ENCODE measurements at regions not wholly inside any gene's neighbourhood (a gene's known extent, or its start where the extent isn't known, plus 50 kb on each side); places are given as distances from the start of the nearest gene placed in this dataset.
A peak's percentile ranks its signal among the peaks of the same experiment; 100 is the strongest.

DNA sequence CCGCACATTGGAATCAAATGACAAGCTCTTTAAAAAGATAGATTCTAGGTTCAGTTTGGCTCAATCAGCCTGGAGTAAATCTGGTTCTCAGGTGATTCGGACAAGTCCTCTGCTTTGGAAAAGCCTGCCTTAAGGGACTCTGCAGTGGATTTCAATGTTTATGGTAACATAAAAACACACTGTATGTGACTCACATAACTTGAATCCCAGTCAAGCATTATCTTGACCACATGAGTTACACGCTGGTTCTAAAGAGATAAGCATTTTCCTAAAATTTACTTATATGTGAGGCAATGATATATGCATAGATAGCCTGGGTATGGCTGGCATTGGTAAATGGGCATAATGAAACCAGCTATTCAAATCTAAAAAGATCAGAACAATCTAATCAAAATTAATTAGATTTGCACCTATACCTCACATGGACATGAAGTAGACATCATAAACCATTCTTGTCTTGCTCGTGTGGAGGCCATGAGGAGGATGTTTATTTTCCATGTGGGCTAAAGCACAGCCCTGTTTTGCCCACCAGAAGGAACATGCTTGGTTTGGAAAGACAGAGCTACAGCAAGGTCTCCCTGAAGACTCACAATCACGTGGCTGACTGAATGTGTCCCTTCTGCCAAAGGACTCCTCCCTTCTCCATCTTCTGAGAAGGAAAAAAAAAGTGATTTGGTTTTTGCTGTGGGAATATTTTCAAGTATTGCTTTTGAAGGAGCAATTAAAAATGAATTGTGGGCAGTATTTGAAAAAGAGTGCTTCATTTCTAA is 351.7 kb downstream of the DIRAS2 start:
- H3K27ac Mint-ChIP-seq, result no peak overlapping the region
- no peak overlapping the region for H3K4me3 Mint-ChIP-seq
- no peaks in the 10 kb centered on the region for H3K9me3 Mint-ChIP-seq
- no peaks in the 10 kb centered on the region for H3K4me1 Mint-ChIP-seq
- H3K36me3 Mint-ChIP-seq, result no peaks in the 10 kb centered on the region
- H3K27me3 Mint-ChIP-seq (ENCODE audit: low read depth in 3 of 3), result peaks cover 3 to 10% (median 6%) of the 10 kb centered on the region in 3 donors
- no peak for DNase-seq

DNA sequence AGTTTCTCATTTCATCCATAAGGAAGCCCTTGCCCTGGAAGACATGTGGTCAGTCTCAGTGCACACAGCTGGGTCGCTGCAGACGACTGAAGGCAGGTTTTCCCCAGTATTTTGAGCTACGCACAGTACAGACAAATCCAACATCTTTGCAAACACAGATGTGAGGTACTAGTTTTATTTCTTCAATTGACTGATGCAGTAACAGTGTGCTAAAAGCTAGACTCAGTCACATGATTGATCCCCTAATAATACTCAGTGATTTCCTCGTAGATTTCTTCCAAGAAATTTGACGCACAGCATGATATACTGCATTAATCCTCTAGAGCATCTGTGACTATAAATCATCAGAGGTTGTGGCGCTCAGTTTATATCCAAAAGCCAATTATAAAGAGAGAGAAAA is 346.1 kb downstream of the DIRAS2 start:
- Mint-ChIP-seq H3K27me3 (ENCODE audit: low read depth in 3 of 3) (peaks cover 5 to 8% (median 7%) of the 10 kb centered on the region in 3 donors), H3K27ac (no peak overlapping the region), H3K4me1 (no peaks in the 10 kb centered on the region), H3K9me3 (no peaks in the 10 kb centered on the region), H3K4me3 (no peak overlapping the region), H3K36me3 (no peaks in the 10 kb centered on the region)
- no peak for DNase-seq

DNA sequence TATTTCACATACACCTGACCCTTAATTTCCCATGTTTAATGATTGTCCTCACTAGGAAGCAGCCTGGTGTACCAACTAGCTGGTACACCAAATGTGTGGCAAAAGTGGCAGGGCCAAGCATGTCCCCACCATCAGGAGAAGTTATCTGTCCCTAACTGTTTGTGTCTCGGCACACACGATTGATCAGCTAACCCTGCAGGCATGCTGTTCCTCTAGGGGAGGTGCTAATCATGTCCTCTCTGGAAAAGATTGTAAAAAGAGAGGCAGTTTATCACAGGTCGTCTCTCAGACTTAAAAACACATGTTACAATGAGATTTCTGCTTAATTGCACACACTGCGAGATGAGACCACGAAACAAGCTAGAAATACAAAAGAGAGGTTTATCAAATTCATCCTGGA is 342.7 kb downstream of the DIRAS2 start:
- Mint-ChIP-seq H3K9me3 (no peaks in the 10 kb centered on the region), H3K27ac (no peak overlapping the region), H3K36me3 (no peaks in the 10 kb centered on the region), H3K4me3 (no peak overlapping the region), H3K4me1 (no peaks in the 10 kb centered on the region), H3K27me3 (ENCODE audit: low read depth in 3 of 3) (peaks cover 4 to 6% (median 5%) of the 10 kb centered on the region in 3 donors)
- no peak for DNase-seq

DNA sequence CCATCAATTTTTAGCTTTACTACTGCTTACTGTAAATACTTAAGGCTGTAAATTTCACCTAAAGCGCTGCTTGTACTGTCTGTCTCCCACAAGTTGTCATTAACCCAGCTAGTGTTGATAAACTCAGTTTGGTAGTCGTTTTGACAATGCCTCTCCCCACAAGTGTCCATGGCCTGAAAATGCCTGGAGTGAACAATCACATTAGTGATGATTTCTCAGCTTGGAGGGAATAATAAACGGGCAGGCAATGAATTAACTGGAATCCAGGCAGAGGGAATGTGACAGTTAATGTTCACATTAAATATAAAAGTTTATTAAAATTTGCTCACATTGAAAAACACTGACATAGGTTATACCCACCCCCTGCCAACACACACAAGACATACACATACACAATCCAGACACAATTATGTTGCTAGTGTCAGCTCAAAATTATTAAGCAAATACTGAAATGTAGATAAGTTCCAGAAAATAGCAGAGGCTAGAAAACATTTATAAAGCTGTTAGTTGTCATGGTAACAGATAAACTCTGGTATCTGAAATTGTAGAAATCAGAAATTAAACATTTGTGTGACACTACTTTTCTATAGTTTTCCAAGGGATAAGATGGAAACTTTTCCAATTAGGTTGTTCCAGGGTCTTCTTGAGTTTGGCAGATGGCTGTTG is 341.9 kb downstream of the DIRAS2 start:
- peaks cover 4 to 6% (median 5%) of the 10 kb centered on the region in 3 donors for H3K27me3 Mint-ChIP-seq (ENCODE audit: low read depth in 3 of 3)
- no peaks in the 10 kb centered on the region for H3K36me3 Mint-ChIP-seq
- no peak overlapping the region for H3K27ac Mint-ChIP-seq
- no peaks in the 10 kb centered on the region for H3K4me1 Mint-ChIP-seq
- DNase-seq, result no peak
- no peaks in the 10 kb centered on the region for H3K9me3 Mint-ChIP-seq
- no peak overlapping the region for H3K4me3 Mint-ChIP-seq

DNA sequence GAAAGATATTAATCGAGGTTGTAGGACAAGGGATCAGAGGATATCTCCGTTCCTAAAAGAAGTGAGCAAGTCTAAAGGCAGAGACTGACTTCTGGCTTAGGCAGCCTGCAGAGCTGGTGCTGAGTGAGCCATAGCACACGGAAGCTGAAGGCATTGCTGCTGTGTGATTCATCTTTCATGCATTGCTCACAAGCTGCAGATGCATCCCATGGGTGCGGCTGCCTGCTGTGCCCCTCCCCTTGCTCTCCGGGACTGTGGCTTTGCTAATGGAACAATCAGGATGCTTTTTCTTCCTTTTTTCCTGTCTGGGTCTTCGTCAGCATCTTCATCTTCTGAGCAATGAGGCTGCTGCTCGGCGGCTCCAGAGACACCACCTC is 341.4 kb downstream of the DIRAS2 start:
- Mint-ChIP-seq H3K36me3 (no peaks in the 10 kb centered on the region), H3K4me1 (no peaks in the 10 kb centered on the region), H3K4me3 (no peak overlapping the region), H3K27me3 (ENCODE audit: low read depth in 3 of 3) (peaks cover 1 to 6% (median 5%) of the 10 kb centered on the region in 3 donors), H3K27ac (no peak overlapping the region), H3K9me3 (no peaks in the 10 kb centered on the region)
- no peak for DNase-seq

DNA sequence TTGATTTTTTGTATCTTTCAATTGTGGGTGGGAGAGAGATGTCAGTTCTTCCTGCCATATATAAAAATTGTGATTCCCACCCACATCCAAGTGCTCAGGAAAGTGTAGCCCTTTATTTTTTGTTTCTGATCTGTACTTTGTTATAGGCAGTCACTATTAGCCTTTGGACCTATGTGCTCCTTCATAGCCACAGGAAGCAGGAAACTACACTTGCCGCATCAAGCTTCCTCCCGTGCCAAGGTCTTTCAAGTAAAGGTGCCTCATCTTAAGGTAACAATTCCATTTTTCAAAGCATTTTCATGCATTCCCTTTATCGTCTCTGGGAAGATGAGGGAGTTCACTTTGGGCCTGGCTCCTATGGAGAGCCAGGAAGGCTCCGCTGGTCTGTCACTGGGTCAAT is 339.0 kb downstream of the DIRAS2 start:
- no peaks in the 10 kb centered on the region for H3K36me3 Mint-ChIP-seq
- H3K27me3 Mint-ChIP-seq (ENCODE audit: low read depth in 3 of 3), result peaks cover 1 to 6% (median 3%) of the 10 kb centered on the region in 3 donors
- H3K4me1 Mint-ChIP-seq, result no peaks in the 10 kb centered on the region
- no peak overlapping the region for H3K27ac Mint-ChIP-seq
- H3K4me3 Mint-ChIP-seq, result no peak overlapping the region
- no peak for DNase-seq
- H3K9me3 Mint-ChIP-seq, result no peaks in the 10 kb centered on the region

DNA sequence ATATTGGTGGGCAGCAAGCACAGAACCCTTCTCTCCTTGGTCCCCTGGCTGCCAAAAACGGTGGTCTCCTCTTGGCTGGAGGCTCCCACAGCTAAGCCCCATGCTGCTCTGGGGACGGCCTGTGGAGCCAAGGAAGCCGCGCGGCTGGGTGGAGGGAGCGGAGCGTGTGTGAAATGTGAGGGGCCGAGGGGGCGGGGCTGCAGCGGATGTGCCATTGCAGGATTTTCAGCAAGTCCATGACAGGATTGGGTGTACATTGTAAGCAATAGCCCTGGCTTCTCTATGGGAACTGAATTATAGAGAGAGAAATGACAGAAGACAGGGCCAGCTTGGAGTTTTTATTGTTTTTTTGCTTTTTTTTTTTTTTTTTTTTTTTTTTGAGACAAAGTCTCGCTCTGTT is 336.5 kb downstream of the DIRAS2 start:
- H3K9me3 Mint-ChIP-seq, result no peaks in the 10 kb centered on the region
- H3K27me3 Mint-ChIP-seq (ENCODE audit: low read depth in 3 of 3), result peaks cover 0 to 5% (median 1%) of the 10 kb centered on the region in 3 donors
- DNase-seq, result no peak
- no peaks in the 10 kb centered on the region for H3K4me1 Mint-ChIP-seq
- H3K27ac Mint-ChIP-seq, result peak overlapping the region in 1 of 6 donors; percentile 50
- no peak overlapping the region for H3K4me3 Mint-ChIP-seq
- no peaks in the 10 kb centered on the region for H3K36me3 Mint-ChIP-seq

DNA sequence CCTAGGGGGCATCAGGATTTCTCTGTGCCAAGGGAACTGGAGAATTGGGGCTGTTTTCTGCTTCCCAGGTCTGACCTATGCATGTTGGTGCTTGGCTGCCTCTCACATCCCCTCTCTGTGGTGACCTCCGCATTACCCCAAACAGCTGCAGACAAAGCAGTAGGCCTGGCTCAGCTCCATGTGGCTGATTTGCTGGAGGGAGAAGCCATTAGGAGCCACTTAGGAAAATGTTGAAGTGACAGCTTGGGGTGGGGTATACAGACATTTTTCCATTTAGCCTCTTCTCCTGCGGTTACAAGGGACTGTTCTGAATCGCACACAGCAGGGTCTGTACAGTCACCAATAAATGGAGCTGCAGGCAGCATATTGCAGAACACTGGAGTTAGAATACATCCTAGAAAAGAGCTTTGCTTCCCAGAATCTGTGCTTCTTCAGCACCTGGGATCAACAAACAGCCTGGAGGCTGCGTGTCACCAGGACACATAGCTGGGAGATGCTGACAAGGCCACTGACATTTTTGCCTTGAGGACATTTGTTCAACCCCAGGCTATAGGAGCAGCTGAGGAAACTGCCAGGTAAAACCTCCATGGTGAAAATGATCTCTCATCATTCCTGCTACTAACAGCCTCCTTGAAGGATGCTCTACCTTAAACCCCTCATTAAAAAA is 335.3 kb downstream of the DIRAS2 start:
- no peaks in the 10 kb centered on the region for H3K9me3 Mint-ChIP-seq
- H3K4me1 Mint-ChIP-seq, result no peaks in the 10 kb centered on the region
- H3K27ac Mint-ChIP-seq, result no peak overlapping the region
- no peaks in the 10 kb centered on the region for H3K36me3 Mint-ChIP-seq
- H3K4me3 Mint-ChIP-seq, result no peak overlapping the region
- no peak for DNase-seq
- peaks cover 0 to 4% (median 0%) of the 10 kb centered on the region in 3 donors for H3K27me3 Mint-ChIP-seq (ENCODE audit: low read depth in 3 of 3)

DNA sequence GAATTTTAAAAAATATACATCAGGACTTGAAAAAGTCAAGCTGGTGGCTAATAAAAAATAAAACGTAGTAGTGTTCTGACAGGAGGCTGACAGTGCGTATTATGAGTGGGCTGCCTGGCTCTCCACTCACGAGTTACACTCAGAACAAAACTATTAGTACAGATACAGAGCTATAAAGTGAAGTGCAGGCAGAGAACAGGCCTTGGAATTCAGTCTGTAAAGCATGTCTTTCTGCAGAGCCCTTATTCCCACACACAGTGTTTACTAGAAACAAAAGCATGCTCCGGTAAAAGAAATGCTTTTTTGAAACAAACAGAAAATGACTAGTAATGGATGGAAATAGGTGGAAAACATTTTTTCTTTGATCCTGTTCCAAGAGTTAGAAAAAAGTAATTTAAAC is 334.7 kb downstream of the DIRAS2 start:
- no peaks in the 10 kb centered on the region for H3K9me3 Mint-ChIP-seq
- H3K27ac Mint-ChIP-seq, result no peak overlapping the region

DNA sequence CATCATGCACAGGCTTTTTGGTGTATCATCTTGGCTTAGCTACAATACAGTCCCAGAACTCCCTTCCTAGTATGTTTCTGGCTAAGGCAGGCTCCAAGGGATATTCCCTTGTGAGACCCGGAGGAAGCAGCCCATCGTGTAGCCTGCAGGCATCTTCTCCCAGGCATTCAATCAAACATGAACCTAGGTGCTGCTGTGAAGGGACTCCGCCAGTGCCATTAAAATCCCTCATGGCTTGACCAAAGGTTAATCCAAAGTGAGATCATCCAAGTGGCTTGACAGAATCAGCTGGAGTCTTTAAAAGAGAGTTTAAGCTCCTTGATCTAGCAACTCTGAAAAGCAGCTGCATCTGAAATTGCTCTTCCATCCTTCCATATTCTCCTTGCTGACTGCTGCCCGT is 333.9 kb downstream of the DIRAS2 start:
- Mint-ChIP-seq H3K36me3 (no peaks in the 10 kb centered on the region), H3K4me1 (no peaks in the 10 kb centered on the region), H3K9me3 (no peaks in the 10 kb centered on the region), H3K27ac (no peak overlapping the region), H3K27me3 (ENCODE audit: low read depth in 3 of 3) (peaks cover 0 to 4% (median 2%) of the 10 kb centered on the region in 3 donors), H3K4me3 (no peak overlapping the region)
- DNase-seq, result no peak

More for the DNA sequence above, 334.7 kb downstream of the DIRAS2 start:
- Mint-ChIP-seq H3K27me3 (ENCODE audit: low read depth in 3 of 3) (peaks cover 0 to 4% (median 0%) of the 10 kb centered on the region in 3 donors), H3K4me1 (no peaks in the 10 kb centered on the region), H3K4me3 (no peak overlapping the region), H3K36me3 (no peaks in the 10 kb centered on the region)
- DNase-seq, result no peak

DNA sequence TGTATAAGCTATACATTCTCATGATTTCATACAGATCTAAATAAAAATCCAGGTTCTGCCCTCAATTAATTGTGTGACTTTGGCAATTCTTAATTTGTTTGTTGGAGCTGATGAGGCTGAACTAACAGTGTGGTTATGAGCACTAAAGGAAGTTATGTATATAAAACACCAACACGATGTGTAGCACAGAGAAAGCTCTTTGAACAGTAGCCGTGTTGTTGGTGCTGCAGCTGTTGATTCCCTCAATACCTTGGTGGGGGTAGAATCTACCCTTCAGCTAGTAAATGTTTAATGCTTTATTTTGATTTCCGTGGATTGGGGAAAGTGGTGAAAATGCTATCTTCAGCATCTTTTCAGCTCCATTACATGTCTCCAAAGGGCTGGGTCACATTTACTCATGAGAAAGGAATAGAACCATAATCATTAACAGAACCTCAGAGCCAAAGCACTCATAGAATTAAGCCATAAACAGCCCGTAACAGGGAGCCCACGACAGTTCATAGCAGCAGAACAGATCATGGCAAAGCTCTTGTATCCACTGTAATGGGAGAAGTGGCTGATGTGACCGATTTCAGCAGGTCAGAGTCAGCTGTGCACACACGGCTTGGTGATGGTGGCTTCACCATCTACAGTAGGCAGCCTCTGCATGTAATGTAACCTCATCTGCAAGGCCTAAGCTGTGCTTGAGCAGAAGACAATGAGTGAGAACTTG is 332.7 kb downstream of the DIRAS2 start:
- H3K4me1 Mint-ChIP-seq, result no peaks in the 10 kb centered on the region

DNA sequence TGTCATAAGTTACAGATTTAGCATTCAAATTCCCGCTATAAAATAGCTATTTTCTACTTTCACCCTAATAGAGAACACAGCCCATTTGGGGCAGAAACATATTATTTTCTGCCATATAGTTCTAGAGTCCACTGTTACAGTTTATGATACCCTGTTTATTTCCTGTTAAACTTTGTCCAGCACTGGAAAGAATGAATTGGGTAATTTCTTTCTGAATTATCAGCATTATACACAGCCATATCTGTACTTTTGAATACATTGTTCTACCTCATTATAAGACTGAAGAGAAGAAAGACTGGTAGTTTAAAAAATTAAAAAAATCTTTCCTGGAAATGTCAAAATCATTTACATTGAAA is 332.1 kb downstream of the DIRAS2 start:
- H3K36me3 Mint-ChIP-seq, result no peaks in the 10 kb centered on the region
- no peak overlapping the region for H3K4me3 Mint-ChIP-seq
- H3K27ac Mint-ChIP-seq, result no peak overlapping the region
- no peak for DNase-seq
- peaks cover 0 to 2% (median 0%) of the 10 kb centered on the region in 3 donors for H3K27me3 Mint-ChIP-seq (ENCODE audit: low read depth in 3 of 3)
- no peaks in the 10 kb centered on the region for H3K9me3 Mint-ChIP-seq
- no peaks in the 10 kb centered on the region for H3K4me1 Mint-ChIP-seq

More for the DNA sequence above, 332.7 kb downstream of the DIRAS2 start:
- Mint-ChIP-seq H3K36me3 (no peaks in the 10 kb centered on the region), H3K9me3 (no peaks in the 10 kb centered on the region), H3K27ac (no peak overlapping the region), H3K27me3 (ENCODE audit: low read depth in 3 of 3) (peaks cover 0 to 2% (median 0%) of the 10 kb centered on the region in 3 donors), H3K4me3 (no peak overlapping the region)
- no peak for DNase-seq

DNA sequence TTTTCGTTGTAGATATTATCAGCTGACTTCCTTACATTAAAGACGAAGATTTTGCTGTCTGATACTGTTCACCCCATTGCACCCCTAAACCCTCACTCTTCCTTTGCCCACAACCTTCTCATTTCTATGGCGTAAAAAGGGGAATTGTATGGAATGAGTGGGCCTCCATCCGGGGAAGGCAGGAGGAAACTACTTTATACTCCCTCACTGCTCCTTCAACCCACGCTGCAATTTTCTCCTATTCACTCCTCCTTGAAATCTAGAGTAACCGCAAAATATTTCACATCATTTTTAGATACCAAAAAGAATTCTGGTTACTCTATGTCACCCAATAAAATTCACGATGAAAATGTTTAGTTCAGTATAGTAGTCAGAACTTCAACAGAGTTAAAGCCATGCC is 330.8 kb downstream of the DIRAS2 start:
- Mint-ChIP-seq H3K4me1 (no peaks in the 10 kb centered on the region), H3K27me3 (ENCODE audit: low read depth in 3 of 3) (peaks cover 2 to 4% (median 2%) of the 10 kb centered on the region in 3 donors), H3K9me3 (no peaks in the 10 kb centered on the region), H3K36me3 (no peaks in the 10 kb centered on the region), H3K4me3 (no peak overlapping the region), H3K27ac (no peak overlapping the region)
- no peak for DNase-seq

DNA sequence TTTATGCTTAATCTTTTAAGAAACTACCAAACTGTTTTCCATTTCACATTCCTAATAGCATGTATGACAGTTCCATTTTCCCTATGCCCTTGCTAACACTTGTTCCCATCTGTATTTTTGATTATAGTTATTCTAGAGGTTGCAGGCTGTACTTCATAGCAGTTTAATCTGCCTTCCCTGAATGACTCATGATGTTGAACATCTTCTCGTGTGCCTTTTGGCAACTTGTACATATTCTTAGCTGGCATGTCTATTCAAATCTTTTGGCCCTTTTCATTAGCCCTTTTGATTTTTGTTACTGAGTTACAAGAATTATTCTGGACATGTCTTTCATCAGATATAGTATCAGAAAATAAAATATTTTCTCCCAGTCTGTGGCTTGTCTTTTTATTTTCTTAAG is 320.3 kb downstream of the DIRAS2 start:
- Mint-ChIP-seq H3K4me1 (no peaks in the 10 kb centered on the region), H3K36me3 (no peaks in the 10 kb centered on the region), H3K9me3 (no peaks in the 10 kb centered on the region), H3K27ac (no peak overlapping the region), H3K27me3 (ENCODE audit: low read depth in 3 of 3) (peaks cover 0 to 3% (median 0%) of the 10 kb centered on the region in 3 donors), H3K4me3 (no peak overlapping the region)
- DNase-seq, result no peak
